GM18873 (cell line): ENCODE measurements at regions not wholly inside any gene's neighbourhood (a gene's known extent, or its start where the extent isn't known, plus 50 kb on each side); places are given as distances from the start of the nearest gene placed in this dataset.

Experiments used
- ATAC-seq: cut with Tn5 transposase; IDR thresholded peaks from one replicate; pipeline ENCODE4 v1.9.1; 2021; ENCODE audit warnings: mild to moderate bottlenecking, moderate library complexity, moderate number of reproducible peaks; ENCODE audit not compliant: unreplicated experiment, low FRiP score

- no peak for ATAC-seq
Measured at GRCh38 chr3:159583662-159584061, 405.0 kb upstream of the IL12A start.

- ATAC-seq = no peak
Measured at GRCh38 chr3:159584421-159584820, 404.2 kb upstream of the IL12A start.

GRCh38 chr3:159586571-159587202, 401.9 kb upstream of the IL12A start:
- ATAC-seq = no peak

DNA sequence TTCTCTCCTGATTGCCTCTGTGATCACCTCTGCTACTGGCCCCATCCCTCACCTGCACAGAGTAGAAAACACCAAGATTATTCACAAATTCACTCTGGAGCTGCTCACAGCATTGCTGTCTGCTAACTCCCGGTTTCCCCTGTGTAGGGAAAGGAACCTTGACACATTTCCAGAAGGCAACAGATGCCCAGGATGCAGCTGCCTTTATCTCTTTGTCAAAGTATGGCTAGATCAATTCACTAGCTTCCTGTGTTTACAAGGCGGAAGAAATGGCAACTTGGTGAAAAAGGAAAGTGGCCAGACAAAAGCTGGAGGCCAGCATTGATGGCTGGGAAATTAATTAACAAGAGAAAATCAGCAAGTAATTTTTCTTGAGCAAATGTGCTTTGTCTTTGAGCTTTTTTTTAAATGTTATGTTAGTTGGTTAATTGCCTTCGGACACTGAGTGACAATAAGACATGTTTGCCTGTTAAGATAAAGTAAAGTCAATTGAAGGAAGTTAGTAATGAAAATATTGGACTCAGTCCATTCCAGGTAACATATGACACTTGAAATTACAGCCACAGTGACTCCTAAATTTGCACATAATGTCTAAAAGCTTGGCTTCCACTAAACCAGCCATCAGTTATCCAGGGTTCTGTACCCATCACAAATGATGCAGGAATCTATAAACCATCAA, 394.6 kb upstream of the IL12A start:
- no peak for ATAC-seq

DNA sequence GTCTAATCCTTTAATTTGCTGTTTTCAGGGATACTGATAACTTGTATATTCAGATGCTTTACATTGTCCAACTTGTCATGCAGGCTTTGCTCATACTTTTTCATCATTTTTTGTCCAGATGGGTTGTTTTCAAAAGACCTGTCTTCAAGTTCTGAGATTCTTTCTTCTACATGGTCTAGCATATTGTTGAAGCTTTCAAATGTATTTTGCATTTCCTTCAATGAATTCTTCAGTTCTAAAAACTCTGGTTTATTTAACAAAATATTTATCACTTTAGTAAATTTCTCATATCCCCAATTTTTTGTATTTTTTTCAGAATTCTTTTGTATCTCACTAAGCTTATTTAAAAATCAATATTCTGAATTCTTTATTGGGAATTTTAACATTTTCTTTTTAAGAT, 388.3 kb upstream of the IL12A start:
- no peak for ATAC-seq

GRCh38 chr3:159604151-159604581, 384.5 kb upstream of the IL12A start:
- no peak for ATAC-seq

DNA sequence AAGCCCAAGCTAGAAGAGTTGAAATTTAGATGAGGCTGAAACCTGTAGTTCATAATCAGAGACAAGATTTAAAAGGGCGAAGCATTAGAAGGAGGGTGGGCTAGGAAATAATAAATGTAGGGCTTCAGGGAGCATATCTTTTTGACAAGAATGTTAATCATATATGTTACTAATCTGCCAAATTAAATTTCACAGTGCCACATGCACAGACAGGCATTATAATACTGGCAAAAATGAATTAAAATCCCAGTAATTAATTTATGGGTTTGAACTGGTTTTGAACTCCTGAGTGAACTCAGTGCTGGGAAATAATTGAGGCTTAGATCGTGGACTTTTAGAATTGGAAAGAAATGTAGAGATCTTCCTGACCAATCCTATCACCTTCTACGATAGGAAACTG, 383.5 kb upstream of the IL12A start:
- no peak for ATAC-seq

DNA sequence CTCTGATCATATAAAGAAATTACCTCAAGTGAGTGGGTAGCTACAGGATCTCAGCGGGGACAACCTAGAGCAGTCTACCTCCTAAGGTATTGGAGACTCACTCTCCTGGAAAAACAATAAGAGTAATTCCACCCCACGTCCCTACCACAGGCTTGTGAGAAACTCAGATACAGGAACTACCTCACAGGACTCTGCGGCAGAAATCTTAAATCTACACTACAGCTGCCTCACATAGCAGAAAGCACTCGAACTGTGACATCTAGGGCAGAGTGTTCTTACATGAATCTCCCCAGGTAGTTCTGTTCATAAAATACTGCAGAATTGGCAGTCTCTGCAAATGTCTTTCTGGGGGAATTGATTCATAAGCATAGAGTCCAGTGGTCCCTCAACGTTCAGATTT, 382.9 kb upstream of the IL12A start:
- ATAC-seq = no peak

DNA sequence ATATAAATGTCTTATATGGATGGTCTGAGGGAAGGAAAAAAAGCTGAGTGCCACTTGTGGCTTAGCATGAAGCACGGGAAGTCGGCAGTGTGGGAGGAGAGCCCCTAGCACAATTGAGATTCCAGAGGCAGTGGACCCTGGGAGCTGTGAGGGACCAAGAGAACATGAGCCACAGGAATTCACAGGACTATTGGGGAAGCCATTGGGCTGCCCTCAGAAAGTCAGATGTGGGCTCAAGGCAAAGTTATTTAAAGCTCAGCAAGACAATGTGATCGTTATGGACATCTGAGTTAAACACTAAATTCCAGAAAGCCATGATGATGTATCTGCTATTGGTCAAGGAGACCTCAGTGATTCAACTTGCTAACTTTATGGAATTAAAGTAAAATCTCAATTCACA, 380.8 kb upstream of the IL12A start:
- no peak for ATAC-seq

DNA sequence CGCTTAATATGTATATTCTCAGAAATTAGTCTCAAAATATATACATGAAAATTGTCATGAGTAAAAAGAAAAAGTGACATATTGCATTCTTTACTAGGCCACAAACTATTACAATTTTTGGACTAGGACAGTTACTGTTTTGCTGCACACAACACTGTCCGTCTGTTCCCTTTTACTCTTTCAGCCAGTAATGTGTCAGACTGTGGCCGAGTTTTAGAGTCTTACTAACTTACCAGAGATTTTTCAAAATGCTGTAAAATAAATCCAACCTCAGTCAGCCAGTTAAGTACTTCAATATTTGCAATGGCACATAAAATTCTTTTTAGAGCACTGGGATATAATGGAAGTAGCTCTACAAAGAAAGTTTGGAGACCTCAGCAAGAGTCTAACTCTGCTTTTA, 380.3 kb upstream of the IL12A start:
- no peak for ATAC-seq

- ATAC-seq = no peak
Measured at GRCh38 chr3:159609625-159610024, 379.0 kb upstream of the IL12A start.

- no peak for ATAC-seq
Measured at GRCh38 chr3:159616234-159616825, 372.3 kb upstream of the IL12A start.

DNA sequence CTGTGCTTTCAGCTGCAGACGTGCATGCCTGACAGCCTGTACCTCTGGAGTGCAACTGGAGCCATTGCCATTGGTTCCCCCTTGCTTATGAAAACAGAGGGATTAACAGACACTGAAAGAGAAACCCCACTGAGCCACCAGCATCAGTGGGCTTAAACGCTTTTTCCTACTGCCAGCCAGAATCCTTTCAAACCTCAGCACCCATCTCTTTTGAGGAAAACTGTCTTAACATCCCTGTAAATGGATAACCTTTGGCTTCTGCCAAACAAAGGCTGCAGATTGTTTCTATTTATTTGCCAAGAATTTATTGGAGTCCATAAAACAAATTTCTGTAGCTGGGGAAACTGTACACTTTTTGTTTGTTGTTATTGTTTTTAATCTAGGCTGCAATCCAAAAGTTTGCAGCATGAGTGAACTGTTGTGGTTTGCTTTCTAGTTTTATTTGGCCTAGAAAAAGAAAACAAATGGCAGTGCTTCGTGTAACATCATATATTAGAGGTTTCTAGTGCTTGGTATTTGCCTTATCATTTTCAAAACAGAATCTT, 369.2 kb upstream of the IL12A start:
- no peak for ATAC-seq

- no peak for ATAC-seq
Measured at GRCh38 chr3:159620281-159620680, 368.4 kb upstream of the IL12A start.

DNA sequence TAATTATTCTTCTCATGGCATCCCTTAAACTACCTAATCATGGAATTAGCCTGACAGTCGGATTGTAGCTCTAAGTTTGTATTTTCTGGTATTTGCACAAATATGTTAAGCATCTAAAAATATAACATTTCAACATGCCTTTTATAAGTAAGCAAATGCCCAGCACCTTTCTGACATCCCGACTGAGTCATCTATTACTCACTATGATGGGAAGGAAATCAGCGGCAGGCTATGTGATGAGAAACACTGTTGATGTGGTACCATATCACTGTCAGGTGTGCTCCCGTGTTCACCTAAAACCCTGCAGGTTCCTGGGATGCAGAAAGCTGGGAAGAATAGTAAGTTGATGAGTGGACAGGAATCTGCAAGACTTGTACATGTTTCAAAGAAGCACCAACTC, 367.8 kb upstream of the IL12A start:
- ATAC-seq = no peak

- no peak for ATAC-seq
Measured at GRCh38 chr3:159624616-159625015, 364.0 kb upstream of the IL12A start.

DNA sequence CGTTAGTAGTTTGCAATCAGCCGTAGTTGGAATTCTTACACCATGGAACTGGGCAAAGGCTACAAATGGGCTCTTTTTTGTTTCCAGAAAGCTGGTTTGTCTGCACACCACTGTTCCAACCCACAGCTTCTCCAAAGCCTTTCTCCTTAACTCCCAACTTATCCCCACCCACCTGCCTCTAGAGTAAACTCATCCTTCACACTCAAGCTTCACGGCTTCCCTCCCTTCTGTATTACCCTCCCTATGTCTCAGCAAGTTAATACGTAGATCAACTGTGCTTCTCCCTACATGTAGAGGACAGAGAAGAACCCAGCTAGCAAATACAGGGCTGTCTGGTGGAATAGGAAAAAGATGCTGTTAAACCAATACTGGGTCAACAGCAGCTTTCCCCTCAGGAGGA, 363.0 kb upstream of the IL12A start:
- no peak for ATAC-seq

DNA sequence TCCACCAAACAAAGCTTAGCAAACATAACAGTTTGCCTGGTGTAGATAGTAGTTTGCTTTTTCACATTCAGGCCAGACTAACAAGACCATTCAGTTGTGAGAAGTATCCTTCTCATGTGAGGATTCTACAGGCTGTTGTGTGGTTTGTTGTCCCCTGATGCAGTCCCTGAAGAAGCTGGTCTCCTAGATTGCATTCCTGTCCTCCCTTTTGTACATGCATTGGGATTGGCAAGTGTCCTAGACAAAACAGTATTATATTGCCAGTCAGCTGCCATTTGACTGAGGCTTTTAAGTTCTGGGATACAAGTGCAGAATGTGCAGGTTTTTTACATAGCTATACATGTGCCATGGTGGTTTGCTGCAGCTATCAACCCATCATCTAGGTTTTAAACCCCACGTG, 362.0 kb upstream of the IL12A start:
- ATAC-seq = no peak

- ATAC-seq = no peak
Measured at GRCh38 chr3:159627229-159627628, 361.4 kb upstream of the IL12A start.

DNA sequence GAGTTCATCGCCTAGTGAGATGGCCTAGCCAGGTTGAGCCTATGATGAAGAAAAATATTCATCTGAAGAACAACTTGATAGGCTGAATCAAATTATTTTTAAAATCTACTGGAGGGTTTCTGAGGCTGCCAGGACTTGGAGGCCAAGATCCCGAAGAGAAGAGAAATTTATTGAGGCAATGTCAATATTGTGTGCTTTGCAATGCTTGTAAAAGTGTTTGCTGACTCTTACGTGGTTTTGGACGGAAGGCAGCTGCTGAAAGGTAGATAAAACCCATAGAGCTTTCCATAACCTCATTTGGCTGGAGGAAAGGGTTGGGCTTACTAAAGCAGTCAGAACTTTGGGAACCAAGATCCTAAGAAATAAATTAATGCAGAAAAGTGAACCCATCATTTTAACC, 361.0 kb upstream of the IL12A start:
- no peak for ATAC-seq

GRCh38 chr3:159629329-159630084, 359.1 kb upstream of the IL12A start:
- no peak for ATAC-seq
